ENCODE measurements at regions not wholly inside any gene's neighbourhood (a gene's known extent, or its start where the extent isn't known, plus 50 kb on each side); places are given as distances from the start of the nearest gene placed in this dataset.

- DNase-seq (ENCODE audit: low spot score): no peak
- TF ChIP-seq CTCF (IDR thresholded peaks at IDR 0.05; ENCODE audit: extremely low read depth, missing control alignments): no peak
Measured at GRCh38 chr9:135299651-135300345, 179.8 kb upstream of the PPP1R26 start.

GRCh38 chr9:135300346-135301141 lies 179.0 kb upstream of the PPP1R26 start:
- no peak for DNase-seq (ENCODE audit: low spot score)
- no peak for TF ChIP-seq CTCF (IDR thresholded peaks at IDR 0.05; ENCODE audit: extremely low read depth, missing control alignments)

- DNase-seq (ENCODE audit: low spot score): no peak
- no peak for TF ChIP-seq CTCF (IDR thresholded peaks at IDR 0.05; ENCODE audit: extremely low read depth, missing control alignments)
Measured at GRCh38 chr9:135301271-135302263, 178.0 kb upstream of the PPP1R26 start.

- no peak for DNase-seq (ENCODE audit: low spot score)
- no peak for TF ChIP-seq CTCF (IDR thresholded peaks at IDR 0.05; ENCODE audit: extremely low read depth, missing control alignments)
Measured at GRCh38 chr9:135302329-135303279, 177.0 kb upstream of the PPP1R26 start.

- no peak for DNase-seq (ENCODE audit: low spot score)
Measured at GRCh38 chr9:135303280-135303647, 176.3 kb upstream of the PPP1R26 start.

More at GRCh38 chr9:135303280-135303647, 176.3 kb upstream of the PPP1R26 start:
- TF ChIP-seq CTCF (IDR thresholded peaks at IDR 0.05; ENCODE audit: extremely low read depth, missing control alignments): no peak
